WTC11 (cell line): ENCODE measurements at regions not wholly inside any gene's neighbourhood (a gene's known extent, or its start where the extent isn't known, plus 50 kb on each side); places are given as distances from the start of the nearest gene placed in this dataset.

Experiments used
- ATF1 ChIP-seq: sonication (generic); formaldehyde crosslinking; IDR thresholded peaks from 2 replicates; pipeline ENCODE4 v1.8.1; 2023; ENCODE audit warnings: mild to moderate bottlenecking, moderate library complexity, missing genetic modification reagents
- IRF2 ChIP-seq: sonication (generic); formaldehyde crosslinking; IDR thresholded peaks from 2 replicates; pipeline ENCODE4 v1.8.0; 2022; ENCODE audit warnings: low read depth, missing genetic modification reagents, borderline replicate concordance
- JUN ChIP-seq: sonication (generic); formaldehyde crosslinking; IDR thresholded peaks from 2 replicates; pipeline ENCODE4 v1.8.0; 2023; ENCODE audit warnings: mild to moderate bottlenecking, missing genetic modification reagents
- NFE2L1 ChIP-seq: sonication (generic); formaldehyde crosslinking; IDR thresholded peaks from 2 replicates; pipeline ENCODE4 v1.8.1; 2023; ENCODE audit warnings: missing genetic modification reagents
- SMAD3 ChIP-seq: sonication (generic); formaldehyde crosslinking; IDR thresholded peaks from 2 replicates; pipeline ENCODE4 v1.8.0; 2022; ENCODE audit warnings: missing genetic modification reagents, mild to moderate bottlenecking, borderline replicate concordance
- TEAD4 ChIP-seq: sonication (generic); formaldehyde crosslinking; IDR thresholded peaks from 2 replicates; pipeline ENCODE4 v1.8.0; 2022; ENCODE audit warnings: mild to moderate bottlenecking, missing genetic modification reagents
- ZBTB21 ChIP-seq: sonication (generic); formaldehyde crosslinking; IDR thresholded peaks from 2 replicates; pipeline ENCODE4 v1.8.1; 2023; ENCODE audit warnings: mild to moderate bottlenecking, missing genetic modification reagents, borderline replicate concordance
- TF ChIP-seq, protein P1 (sequence below): fragments of 200-600 bp; IDR thresholded peaks from 2 replicates; pipeline ENCODE4 v1.8.0; 2022; ENCODE audit warnings: antibody characterized with exemption
- TF ChIP-seq, protein P2 (sequence below): fragments of 250-450 bp; sonication (Bioruptor Pico); IDR thresholded peaks from 2 replicates; pipeline ENCODE4 v2.1.2; 2022; ENCODE audit warnings: mild to moderate bottlenecking, moderate library complexity
- TF ChIP-seq, protein P3 (sequence below): sonication (generic); formaldehyde crosslinking; conservative IDR thresholded peaks from 2 replicates; pipeline ENCODE4 v1.8.1; 2022; ENCODE audit warnings: mild to moderate bottlenecking, missing genetic modification reagents
- TF ChIP-seq, protein P4 (sequence below): sonication (generic); formaldehyde crosslinking; IDR thresholded peaks from 2 replicates; pipeline ENCODE4 v1.8.1; 2023; ENCODE audit warnings: mild to moderate bottlenecking, missing genetic modification reagents, moderate library complexity
- TF ChIP-seq, protein P5 (sequence below): sonication (generic); formaldehyde crosslinking; IDR thresholded peaks from 2 replicates; pipeline ENCODE4 v1.8.1; 2022; ENCODE audit warnings: mild to moderate bottlenecking, missing genetic modification reagents, moderate library complexity, borderline replicate concordance

DNA sequence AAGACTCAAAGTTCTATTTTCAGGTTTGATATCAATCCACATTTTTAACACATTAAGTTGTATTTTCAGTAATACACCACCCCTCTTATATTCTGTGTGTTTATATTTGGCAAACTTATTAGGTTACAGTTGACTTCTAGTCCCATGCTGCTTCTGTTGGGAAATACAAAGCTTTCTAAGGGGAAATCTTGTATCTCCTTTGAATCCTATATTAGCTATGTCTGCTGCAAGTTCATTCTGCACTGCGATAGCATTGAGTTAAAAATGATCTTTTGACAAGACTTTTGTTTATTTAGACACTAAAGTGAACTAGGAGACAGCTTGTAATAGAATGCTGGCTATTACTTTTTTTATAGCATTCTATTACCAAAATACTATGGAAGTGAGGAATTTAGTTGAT lies 625.1 kb upstream of the ANKRD30A start:
- no peak for TF ChIP-seq ATF1 (CRISPR knock-in tag)
- TF ChIP-seq TEAD4 = no peak
- TF ChIP-seq, protein P1, sequence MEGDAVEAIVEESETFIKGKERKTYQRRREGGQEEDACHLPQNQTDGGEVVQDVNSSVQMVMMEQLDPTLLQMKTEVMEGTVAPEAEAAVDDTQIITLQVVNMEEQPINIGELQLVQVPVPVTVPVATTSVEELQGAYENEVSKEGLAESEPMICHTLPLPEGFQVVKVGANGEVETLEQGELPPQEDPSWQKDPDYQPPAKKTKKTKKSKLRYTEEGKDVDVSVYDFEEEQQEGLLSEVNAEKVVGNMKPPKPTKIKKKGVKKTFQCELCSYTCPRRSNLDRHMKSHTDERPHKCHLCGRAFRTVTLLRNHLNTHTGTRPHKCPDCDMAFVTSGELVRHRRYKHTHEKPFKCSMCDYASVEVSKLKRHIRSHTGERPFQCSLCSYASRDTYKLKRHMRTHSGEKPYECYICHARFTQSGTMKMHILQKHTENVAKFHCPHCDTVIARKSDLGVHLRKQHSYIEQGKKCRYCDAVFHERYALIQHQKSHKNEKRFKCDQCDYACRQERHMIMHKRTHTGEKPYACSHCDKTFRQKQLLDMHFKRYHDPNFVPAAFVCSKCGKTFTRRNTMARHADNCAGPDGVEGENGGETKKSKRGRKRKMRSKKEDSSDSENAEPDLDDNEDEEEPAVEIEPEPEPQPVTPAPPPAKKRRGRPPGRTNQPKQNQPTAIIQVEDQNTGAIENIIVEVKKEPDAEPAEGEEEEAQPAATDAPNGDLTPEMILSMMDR = no peak
- TF ChIP-seq, protein P2, sequence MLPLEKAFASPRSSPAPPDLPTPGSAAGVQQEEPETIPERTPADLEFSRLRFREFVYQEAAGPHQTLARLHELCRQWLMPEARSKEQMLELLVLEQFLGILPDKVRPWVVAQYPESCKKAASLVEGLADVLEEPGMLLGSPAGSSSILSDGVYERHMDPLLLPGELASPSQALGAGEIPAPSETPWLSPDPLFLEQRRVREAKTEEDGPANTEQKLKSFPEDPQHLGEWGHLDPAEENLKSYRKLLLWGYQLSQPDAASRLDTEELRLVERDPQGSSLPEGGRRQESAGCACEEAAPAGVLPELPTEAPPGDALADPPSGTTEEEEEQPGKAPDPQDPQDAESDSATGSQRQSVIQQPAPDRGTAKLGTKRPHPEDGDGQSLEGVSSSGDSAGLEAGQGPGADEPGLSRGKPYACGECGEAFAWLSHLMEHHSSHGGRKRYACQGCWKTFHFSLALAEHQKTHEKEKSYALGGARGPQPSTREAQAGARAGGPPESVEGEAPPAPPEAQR (CRISPR knock-in tag) = no peak
- no peak for TF ChIP-seq SMAD3 (CRISPR knock-in tag)
- TF ChIP-seq, protein P3, sequence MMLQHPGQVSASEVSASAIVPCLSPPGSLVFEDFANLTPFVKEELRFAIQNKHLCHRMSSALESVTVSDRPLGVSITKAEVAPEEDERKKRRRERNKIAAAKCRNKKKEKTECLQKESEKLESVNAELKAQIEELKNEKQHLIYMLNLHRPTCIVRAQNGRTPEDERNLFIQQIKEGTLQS (CRISPR knock-in tag) = no peak
- TF ChIP-seq, protein P4, sequence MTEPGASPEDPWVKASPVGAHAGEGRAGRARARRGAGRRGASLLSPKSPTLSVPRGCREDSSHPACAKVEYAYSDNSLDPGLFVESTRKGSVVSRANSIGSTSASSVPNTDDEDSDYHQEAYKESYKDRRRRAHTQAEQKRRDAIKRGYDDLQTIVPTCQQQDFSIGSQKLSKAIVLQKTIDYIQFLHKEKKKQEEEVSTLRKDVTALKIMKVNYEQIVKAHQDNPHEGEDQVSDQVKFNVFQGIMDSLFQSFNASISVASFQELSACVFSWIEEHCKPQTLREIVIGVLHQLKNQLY (CRISPR knock-in tag) = no peak
- no peak for TF ChIP-seq ZBTB21
- TF ChIP-seq, protein P5, sequence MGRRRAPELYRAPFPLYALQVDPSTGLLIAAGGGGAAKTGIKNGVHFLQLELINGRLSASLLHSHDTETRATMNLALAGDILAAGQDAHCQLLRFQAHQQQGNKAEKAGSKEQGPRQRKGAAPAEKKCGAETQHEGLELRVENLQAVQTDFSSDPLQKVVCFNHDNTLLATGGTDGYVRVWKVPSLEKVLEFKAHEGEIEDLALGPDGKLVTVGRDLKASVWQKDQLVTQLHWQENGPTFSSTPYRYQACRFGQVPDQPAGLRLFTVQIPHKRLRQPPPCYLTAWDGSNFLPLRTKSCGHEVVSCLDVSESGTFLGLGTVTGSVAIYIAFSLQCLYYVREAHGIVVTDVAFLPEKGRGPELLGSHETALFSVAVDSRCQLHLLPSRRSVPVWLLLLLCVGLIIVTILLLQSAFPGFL (CRISPR knock-in tag) = no peak
- TF ChIP-seq IRF2 = no peak
- TF ChIP-seq JUN (CRISPR knock-in tag) = no peak
- TF ChIP-seq NFE2L1 = no peak
